Neural progenitor cell (in vitro differentiated cells): ENCODE measurements at regions not wholly inside any gene's neighbourhood (a gene's known extent, or its start where the extent isn't known, plus 50 kb on each side); places are given as distances from the start of the nearest gene placed in this dataset.

Experiments used
- DNase-seq: peaks from one replicate; pipeline ENCODE4 v3.0.0-alpha.2; 2016; ENCODE audit warnings: low spot score
- H2AFZ ChIP-seq: fragments of 200-600 bp; sonication (generic); replicated peaks from 2 replicates; pipeline ENCODE4 v1.6.1; 2016; ENCODE audit warnings: antibody characterized with exemption
- H3F3A ChIP-seq: fragments of 200-600 bp; sonication (generic); 2 replicates; pipeline ENCODE4 v1.6.1; 2016; ENCODE audit warnings: antibody characterized with exemption, low read depth
- H3K27ac ChIP-seq: fragments of 200-600 bp; sonication (generic); 2 replicates; pipeline ENCODE4 v1.5.1; 2016; ENCODE audit warnings: mild to moderate bottlenecking
- H3K27me3 ChIP-seq: fragments of 200-600 bp; sonication (generic); 2 replicates; pipeline ENCODE4 v1.6.1; 2016; ENCODE audit warnings: mild to moderate bottlenecking, moderate library complexity
- H3K36me3 ChIP-seq: fragments of 200-600 bp; sonication (generic); 2 replicates; pipeline ENCODE4 v1.5.1; 2016
- H3K4me1 ChIP-seq: fragments of 200-600 bp; sonication (generic); 2 replicates; pipeline ENCODE4 v1.6.1; 2016; ENCODE audit warnings: mixed run types
- H3K4me2 ChIP-seq: fragments of 200-600 bp; sonication (generic); 2 replicates; pipeline ENCODE4 v1.6.1; 2016
- H3K4me3 ChIP-seq: fragments of 200-600 bp; sonication (generic); 2 replicates; pipeline ENCODE4 v1.5.1; 2016
- H3K79me2 ChIP-seq: fragments of 200-600 bp; sonication (generic); 2 replicates; pipeline ENCODE4 v1.6.1; 2016; ENCODE audit warnings: low read depth
- H3K9ac ChIP-seq: fragments of 200-600 bp; sonication (generic); 2 replicates; pipeline ENCODE4 v1.6.1; 2016
- H3K9me3 ChIP-seq: fragments of 200-600 bp; sonication (generic); 2 replicates; pipeline ENCODE4 v1.5.1; 2016; ENCODE audit warnings: low read depth
- H4K20me1 ChIP-seq: fragments of 200-600 bp; sonication (generic); 2 replicates; pipeline ENCODE4 v1.6.1; 2016; ENCODE audit warnings: low read depth
- H3K27ac Mint-ChIP-seq: 3 replicates; pipeline ENCODE4 v1.8.0; 2021; ENCODE audit warnings: mixed read lengths
- H3K27me3 Mint-ChIP-seq: 2 replicates; pipeline ENCODE4 v1.8.0; 2022; ENCODE audit warnings: low read depth, mild to moderate bottlenecking, inconsistent platforms, moderate library complexity, mixed read lengths; ENCODE audit not compliant: insufficient read depth
- H3K36me3 Mint-ChIP-seq: 3 replicates; pipeline ENCODE4 v1.8.0; 2021; ENCODE audit warnings: mixed read lengths
- H3K4me1 Mint-ChIP-seq: 3 replicates; pipeline ENCODE4 v1.8.0; 2021; ENCODE audit warnings: mixed read lengths
- H3K4me3 Mint-ChIP-seq: 3 replicates; pipeline ENCODE4 v1.8.0; 2021; ENCODE audit warnings: mild to moderate bottlenecking, moderate library complexity, mixed read lengths
- H3K9me3 Mint-ChIP-seq: 3 replicates; pipeline ENCODE4 v1.8.0; 2020; ENCODE audit warnings: mixed read lengths
- EZH2 ChIP-seq: fragments of 200-600 bp; sonication (generic); IDR thresholded peaks from 2 replicates; pipeline ENCODE4 v1.6.1; 2017; ENCODE audit warnings: antibody characterized with exemption, mild to moderate bottlenecking, moderate library complexity
- EZH2phosphoT487 ChIP-seq: fragments of 200-600 bp; sonication (generic); IDR thresholded peaks from 2 replicates; pipeline ENCODE4 v1.6.1; 2017; ENCODE audit warnings: antibody characterized with exemption
- TF ChIP-seq, protein P1 (sequence below): fragments of 200-600 bp; sonication (generic); IDR thresholded peaks from 2 replicates; pipeline ENCODE4 v1.5.1; 2017; ENCODE audit warnings: antibody characterized with exemption, mild to moderate bottlenecking

DNA sequence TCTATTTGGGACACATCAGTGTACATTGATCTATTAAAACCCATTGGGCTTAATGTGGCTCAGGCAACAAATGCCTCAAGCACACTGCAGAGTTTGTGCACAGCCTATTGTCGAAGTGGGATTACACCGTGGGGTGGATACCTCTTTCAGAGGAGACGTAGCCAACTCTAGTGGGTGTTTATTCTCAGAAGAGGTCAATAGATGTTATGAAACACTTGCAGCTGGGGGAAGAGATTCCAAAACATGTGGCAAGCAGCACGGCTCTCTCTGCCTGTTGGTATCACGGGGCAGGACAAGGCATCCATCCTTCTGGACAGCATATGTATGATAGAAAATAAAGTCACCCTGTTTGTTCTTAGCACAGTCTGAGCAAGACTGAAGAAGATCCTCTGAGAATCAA is 121.4 kb upstream of the COPS8 start:
- Histone ChIP-seq H3F3A (no peaks in the 10 kb centered on the region), H3K4me3 (no peak overlapping the region), H3K27ac (no peak overlapping the region), H2AFZ (no peak overlapping the region), H3K4me1 (no peaks in the 10 kb centered on the region), H3K79me2 (no peaks in the 10 kb centered on the region), H3K9ac (no peak overlapping the region), H3K27me3 (no peaks in the 10 kb centered on the region), H3K36me3 (no peaks in the 10 kb centered on the region), H4K20me1 (no peaks in the 10 kb centered on the region), H3K9me3 (no peaks in the 10 kb centered on the region), H3K4me2 (no peak overlapping the region)
- Mint-ChIP-seq H3K4me1 (peaks cover 9% of the 10 kb centered on the region), H3K27ac (no peak overlapping the region), H3K9me3 (no peaks in the 10 kb centered on the region), H3K36me3 (peaks cover 1% of the 10 kb centered on the region), H3K4me3 (no peak overlapping the region), H3K27me3 (peaks cover 3% of the 10 kb centered on the region)
- DNase-seq, result no peak
- no peak for TF ChIP-seq EZH2phosphoT487

DNA sequence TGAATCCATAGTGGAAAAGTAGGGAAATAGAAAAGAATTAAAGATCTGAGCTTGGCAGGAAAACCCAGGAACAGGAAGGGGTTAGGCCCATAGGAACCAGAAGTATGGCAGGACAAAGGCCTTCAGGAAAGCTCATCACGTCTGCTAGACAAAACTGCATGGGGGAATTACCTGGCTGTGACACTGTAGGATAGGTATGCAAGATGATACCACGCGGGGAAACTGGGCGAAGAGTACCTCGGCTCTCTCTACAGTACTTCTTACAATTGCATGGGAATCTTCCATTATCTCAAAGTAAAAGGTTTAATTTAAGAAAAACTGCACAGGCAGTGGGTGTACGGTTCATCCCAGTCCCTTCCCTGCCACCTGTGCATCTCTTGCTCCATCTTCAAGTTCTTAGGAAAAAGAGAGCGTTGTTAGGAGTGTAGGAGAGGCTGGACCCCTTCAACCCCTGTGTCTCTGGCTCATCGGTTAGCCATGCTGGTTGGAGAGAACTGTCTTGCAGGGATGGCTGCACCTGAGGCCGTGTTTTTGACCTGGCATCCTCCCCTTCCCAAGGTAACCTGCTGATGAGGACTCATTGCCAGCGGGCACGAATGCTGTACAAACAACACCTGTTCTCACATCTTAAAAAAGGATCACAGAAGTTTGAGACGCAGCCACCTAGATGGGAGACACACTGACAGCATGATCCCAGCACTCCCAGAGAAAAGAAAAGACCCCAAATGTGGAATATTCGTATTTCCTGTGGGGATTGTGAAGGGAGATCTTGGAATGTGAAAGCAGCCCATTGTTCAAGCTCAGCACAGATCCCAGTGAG is 120.5 kb upstream of the COPS8 start:
- Histone ChIP-seq H3K4me2 (no peak overlapping the region), H3K27ac (no peak overlapping the region)
- peaks cover 3% of the 10 kb centered on the region for H3K27me3 Mint-ChIP-seq

DNA sequence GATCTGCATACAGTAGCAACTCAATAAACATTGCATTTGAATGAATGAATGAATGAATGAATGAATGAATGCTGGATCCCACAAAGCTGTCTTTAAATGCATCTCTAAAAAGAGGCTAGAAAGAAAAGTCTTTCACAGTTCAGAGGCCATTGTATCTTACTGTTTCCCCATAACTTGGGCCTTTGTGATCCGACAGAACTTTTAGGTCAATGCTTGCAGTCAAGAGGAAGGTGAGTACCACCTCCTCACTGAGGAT is 119.9 kb upstream of the COPS8 start:
- H3K4me2 ChIP-seq, result no peak overlapping the region
- DNase-seq, result no peak
- H3K27ac Mint-ChIP-seq, result no peak overlapping the region

More for the DNA sequence above, 120.5 kb upstream of the COPS8 start:
- H3K9me3 Mint-ChIP-seq, result no peaks in the 10 kb centered on the region
- H3K27me3 ChIP-seq, result no peaks in the 10 kb centered on the region
- H3K4me1 ChIP-seq, result no peaks in the 10 kb centered on the region
- H3K4me1 Mint-ChIP-seq, result peaks cover 16% of the 10 kb centered on the region
- no peaks in the 10 kb centered on the region for H3K36me3 ChIP-seq
- H3K9me3 ChIP-seq, result no peaks in the 10 kb centered on the region
- H3K4me3 Mint-ChIP-seq, result no peak overlapping the region
- peaks cover 1% of the 10 kb centered on the region for H3K36me3 Mint-ChIP-seq
- no peak overlapping the region for H3K4me3 ChIP-seq
- TF ChIP-seq, protein P1, sequence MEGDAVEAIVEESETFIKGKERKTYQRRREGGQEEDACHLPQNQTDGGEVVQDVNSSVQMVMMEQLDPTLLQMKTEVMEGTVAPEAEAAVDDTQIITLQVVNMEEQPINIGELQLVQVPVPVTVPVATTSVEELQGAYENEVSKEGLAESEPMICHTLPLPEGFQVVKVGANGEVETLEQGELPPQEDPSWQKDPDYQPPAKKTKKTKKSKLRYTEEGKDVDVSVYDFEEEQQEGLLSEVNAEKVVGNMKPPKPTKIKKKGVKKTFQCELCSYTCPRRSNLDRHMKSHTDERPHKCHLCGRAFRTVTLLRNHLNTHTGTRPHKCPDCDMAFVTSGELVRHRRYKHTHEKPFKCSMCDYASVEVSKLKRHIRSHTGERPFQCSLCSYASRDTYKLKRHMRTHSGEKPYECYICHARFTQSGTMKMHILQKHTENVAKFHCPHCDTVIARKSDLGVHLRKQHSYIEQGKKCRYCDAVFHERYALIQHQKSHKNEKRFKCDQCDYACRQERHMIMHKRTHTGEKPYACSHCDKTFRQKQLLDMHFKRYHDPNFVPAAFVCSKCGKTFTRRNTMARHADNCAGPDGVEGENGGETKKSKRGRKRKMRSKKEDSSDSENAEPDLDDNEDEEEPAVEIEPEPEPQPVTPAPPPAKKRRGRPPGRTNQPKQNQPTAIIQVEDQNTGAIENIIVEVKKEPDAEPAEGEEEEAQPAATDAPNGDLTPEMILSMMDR, result no peak
- TF ChIP-seq EZH2 (no peak), EZH2phosphoT487 (no peak)
- no peaks in the 10 kb centered on the region for H3K79me2 ChIP-seq
- H3K27ac Mint-ChIP-seq, result no peak overlapping the region
- H4K20me1 ChIP-seq, result no peaks in the 10 kb centered on the region
- DNase-seq, result no peak
- no peak overlapping the region for H2AFZ ChIP-seq
- no peak overlapping the region for H3K9ac ChIP-seq
- H3F3A ChIP-seq, result no peaks in the 10 kb centered on the region

GRCh38 chr2:236967499-236967783 is 118.2 kb upstream of the COPS8 start:
- H3K4me3 Mint-ChIP-seq, result no peak overlapping the region
- Histone ChIP-seq H3K4me3 (no peak overlapping the region), H2AFZ (no peak overlapping the region), H4K20me1 (no peaks in the 10 kb centered on the region), H3K9ac (no peak overlapping the region), H3K36me3 (no peaks in the 10 kb centered on the region), H3K4me2 (no peak overlapping the region), H3K27me3 (no peaks in the 10 kb centered on the region), H3K79me2 (no peaks in the 10 kb centered on the region), H3K9me3 (no peaks in the 10 kb centered on the region), H3K27ac (no peak overlapping the region), H3K4me1 (peaks cover 8% of the 10 kb centered on the region), H3F3A (no peaks in the 10 kb centered on the region)
- H3K27ac Mint-ChIP-seq, result no peak overlapping the region
- H3K36me3 Mint-ChIP-seq, result peaks cover 1% of the 10 kb centered on the region
- H3K9me3 Mint-ChIP-seq, result no peaks in the 10 kb centered on the region
- DNase-seq, result no peak
- TF ChIP-seq EZH2, result no peak
- TF ChIP-seq, protein P1, result no peak
- TF ChIP-seq EZH2phosphoT487, result no peak
- H3K27me3 Mint-ChIP-seq, result no peaks in the 10 kb centered on the region
- H3K4me1 Mint-ChIP-seq, result peaks cover 27% of the 10 kb centered on the region

More for the DNA sequence above, 119.9 kb upstream of the COPS8 start:
- TF ChIP-seq, protein P1, result no peak
- TF ChIP-seq EZH2, result no peak
- TF ChIP-seq EZH2phosphoT487, result no peak
- peaks cover 1% of the 10 kb centered on the region for H3K36me3 Mint-ChIP-seq
- no peaks in the 10 kb centered on the region for H4K20me1 ChIP-seq
- no peak overlapping the region for H3K4me3 ChIP-seq
- H3K4me3 Mint-ChIP-seq, result no peak overlapping the region
- H3K9ac ChIP-seq, result no peak overlapping the region
- no peaks in the 10 kb centered on the region for H3K36me3 ChIP-seq
- no peak overlapping the region for H3K27ac ChIP-seq
- no peaks in the 10 kb centered on the region for H3K9me3 ChIP-seq
- H3K79me2 ChIP-seq, result no peaks in the 10 kb centered on the region
- no peaks in the 10 kb centered on the region for H3K27me3 Mint-ChIP-seq
- H3K27me3 ChIP-seq, result no peaks in the 10 kb centered on the region
- H3K9me3 Mint-ChIP-seq, result no peaks in the 10 kb centered on the region
- no peaks in the 10 kb centered on the region for H3F3A ChIP-seq
- no peaks in the 10 kb centered on the region for H3K4me1 ChIP-seq
- no peak overlapping the region for H2AFZ ChIP-seq
- peaks cover 16% of the 10 kb centered on the region for H3K4me1 Mint-ChIP-seq
